IPS-18c (cell line): ENCODE measurements at regions not wholly inside any gene's neighbourhood (a gene's known extent, or its start where the extent isn't known, plus 50 kb on each side); places are given as distances from the start of the nearest gene placed in this dataset.

Experiments used
- H3K4me3 ChIP-seq: 2 replicates; pipeline ENCODE4 v1.7.0; 2013; ENCODE audit warnings: low read depth, mild to moderate bottlenecking, low read length, moderate library complexity; ENCODE audit not compliant: insufficient read depth
- H3K9me3 ChIP-seq: one replicate; pipeline ENCODE4 v1.6.1; 2013; ENCODE audit warnings: mild to moderate bottlenecking, low read length, moderate library complexity; ENCODE audit not compliant: control insufficient read depth, insufficient read depth

DNA sequence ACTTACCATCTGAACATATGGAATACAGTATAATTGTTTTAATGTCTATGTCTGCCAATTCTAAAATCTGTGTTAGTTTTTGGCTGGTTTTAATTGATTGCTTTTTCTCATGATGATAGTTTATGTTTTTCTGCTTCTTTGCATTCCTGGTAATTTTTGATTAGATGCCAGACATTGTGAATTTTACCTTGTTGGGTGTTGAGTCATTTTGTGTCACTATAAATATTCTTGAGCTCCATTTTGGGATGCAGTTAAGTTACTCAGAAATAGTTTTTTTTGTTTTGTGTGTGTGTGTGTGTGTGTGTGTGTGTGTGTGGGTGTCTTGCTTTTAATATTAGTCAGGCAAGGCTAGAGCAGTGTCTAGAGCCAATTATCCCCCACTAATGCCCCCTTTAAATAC lies 818.8 kb upstream of the NR2F2 start:
- Histone ChIP-seq H3K9me3 (no peaks in the 10 kb centered on the region), H3K4me3 (no peak overlapping the region)

DNA sequence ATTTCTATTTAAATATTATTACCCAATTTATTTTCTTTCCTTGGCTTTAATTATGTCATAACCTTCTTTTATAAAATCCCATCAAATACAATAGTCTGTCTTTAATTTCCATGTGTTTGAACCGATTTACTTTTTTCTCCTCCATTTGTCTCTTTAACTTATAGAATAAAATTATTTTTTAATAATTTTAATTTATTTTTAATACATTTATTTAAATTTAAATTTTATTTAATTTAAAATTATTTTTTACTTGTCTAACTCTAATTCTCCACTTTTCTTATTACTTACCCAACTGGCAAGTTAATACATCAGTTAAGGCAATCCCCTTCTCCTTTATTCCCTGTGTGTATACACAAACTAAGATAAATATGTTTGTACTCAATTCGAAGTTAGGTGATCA lies 817.6 kb upstream of the NR2F2 start:
- H3K9me3 ChIP-seq, result no peaks in the 10 kb centered on the region
- no peak overlapping the region for H3K4me3 ChIP-seq

DNA sequence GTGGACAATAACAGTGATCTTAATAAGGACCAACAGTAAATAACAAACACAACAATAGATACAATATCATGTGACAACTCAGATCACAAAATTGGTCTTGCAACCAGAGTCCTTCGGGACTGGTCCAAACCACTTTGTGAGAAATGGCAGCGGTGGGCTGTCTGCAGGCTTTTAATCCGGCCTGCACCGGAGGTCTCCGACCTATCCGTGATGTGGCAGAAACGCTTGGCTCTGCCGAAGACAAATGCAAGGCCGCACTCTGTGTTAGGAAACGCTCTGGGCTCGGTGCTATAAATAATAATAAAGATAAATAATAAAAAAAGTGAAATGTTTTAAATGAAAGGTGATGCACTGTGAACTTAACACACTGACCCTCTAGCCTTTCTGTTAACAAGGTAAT lies 810.6 kb upstream of the NR2F2 start:
- H3K9me3 ChIP-seq, result no peaks in the 10 kb centered on the region
- no peak overlapping the region for H3K4me3 ChIP-seq

DNA sequence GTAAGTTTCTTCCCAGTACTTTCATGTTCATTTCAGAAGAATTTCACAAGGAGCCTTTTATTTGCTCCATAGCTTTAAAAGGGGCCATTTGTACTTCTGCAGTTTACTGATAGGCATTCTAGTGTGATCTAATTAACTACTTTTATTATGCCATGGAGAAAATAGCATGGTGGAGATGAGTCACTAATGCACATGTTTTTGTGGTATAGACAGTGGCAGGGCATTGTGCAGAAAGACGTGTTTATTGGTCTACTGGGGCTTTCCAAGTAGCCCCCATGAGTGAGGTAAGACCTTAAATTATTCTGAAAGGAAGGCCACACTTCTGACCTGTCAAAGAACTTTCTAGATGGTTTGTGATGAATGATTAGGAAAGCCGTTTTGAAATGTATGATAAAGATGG lies 810.0 kb upstream of the NR2F2 start:
- no peak overlapping the region for H3K4me3 ChIP-seq

DNA sequence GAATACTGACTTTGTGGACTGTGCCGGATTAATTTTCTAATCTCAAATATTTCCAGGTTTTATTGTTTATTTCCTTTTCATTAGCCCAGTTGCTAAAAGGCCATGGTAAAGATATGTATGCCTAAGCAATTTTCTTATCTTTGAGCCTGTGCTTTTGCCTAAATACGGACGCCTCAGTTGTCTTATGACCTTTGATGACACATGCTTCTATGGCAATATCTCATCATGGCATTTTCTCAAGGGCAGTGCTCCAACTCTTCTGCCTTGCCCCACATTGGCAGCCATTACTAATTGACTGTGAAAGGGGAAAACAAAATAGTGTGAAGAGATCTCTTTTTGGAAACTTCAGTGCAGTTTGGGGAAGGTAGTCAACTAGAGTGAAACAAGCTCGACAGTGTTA lies 809.6 kb upstream of the NR2F2 start:
- Histone ChIP-seq H3K9me3 (peaks cover 2% of the 10 kb centered on the region), H3K4me3 (no peak overlapping the region)

More for the DNA sequence above, 810.0 kb upstream of the NR2F2 start:
- no peaks in the 10 kb centered on the region for H3K9me3 ChIP-seq

DNA sequence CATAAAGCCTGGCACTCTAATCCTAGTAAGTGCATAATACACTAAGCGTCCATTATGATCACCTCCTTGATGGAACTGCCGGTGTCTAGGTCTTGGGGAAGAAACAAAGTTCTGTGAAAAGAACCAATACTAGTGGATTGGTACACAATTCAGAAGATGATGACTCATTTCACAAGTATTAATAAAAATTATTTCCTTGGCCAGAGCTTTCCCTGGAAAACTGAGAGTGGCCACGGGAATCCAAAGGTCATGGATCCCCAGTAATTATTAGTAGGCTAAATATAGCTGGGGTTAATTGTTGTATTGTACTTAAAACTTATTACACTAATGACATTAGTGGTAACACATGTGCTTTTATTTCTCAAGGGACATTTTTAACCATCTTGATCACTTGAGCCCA lies 808.0 kb upstream of the NR2F2 start:
- H3K9me3 ChIP-seq, result peaks cover 2% of the 10 kb centered on the region

DNA sequence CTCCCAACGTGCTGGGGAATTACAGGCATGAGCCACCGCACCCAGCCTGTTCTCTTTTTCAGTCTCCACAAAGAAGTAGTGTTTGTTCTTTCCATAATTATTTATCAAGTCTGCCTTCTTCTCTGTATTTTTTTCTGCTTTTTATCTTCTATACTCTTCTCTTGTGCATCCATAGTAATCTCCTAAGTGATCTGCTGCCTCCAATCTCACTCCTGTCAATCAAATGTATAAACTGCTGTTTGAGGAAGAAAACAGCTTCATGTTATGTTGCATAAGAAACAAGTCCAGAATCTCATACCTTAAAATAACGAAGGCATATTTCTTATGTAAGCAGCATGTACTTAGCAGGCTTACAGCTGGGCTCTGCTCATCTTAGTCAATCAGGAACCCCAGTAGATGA lies 801.6 kb upstream of the NR2F2 start:
- peaks cover 2% of the 10 kb centered on the region for H3K9me3 ChIP-seq
- no peak overlapping the region for H3K4me3 ChIP-seq

More for the DNA sequence above, 808.0 kb upstream of the NR2F2 start:
- no peak overlapping the region for H3K4me3 ChIP-seq

DNA sequence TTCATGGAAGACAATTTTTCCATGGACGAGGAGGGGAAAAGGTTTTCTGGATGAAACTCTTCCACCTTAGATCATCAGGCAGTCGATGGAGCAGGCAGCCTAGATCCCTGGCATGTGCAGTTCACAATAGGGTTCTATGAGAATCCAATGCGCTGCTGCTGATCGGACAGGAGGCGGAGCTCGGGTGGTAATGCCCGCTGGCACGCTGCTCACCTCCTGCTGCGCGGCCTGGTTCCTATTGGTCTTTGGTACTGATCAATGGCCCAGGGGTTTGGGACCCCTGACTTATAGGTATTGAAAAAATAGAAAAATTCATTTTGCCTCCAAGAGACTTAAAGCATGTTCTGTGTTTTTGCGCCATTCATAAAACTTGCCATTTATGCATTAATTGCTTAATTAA lies 793.9 kb upstream of the NR2F2 start:
- Histone ChIP-seq H3K9me3 (no peaks in the 10 kb centered on the region), H3K4me3 (no peak overlapping the region)

DNA sequence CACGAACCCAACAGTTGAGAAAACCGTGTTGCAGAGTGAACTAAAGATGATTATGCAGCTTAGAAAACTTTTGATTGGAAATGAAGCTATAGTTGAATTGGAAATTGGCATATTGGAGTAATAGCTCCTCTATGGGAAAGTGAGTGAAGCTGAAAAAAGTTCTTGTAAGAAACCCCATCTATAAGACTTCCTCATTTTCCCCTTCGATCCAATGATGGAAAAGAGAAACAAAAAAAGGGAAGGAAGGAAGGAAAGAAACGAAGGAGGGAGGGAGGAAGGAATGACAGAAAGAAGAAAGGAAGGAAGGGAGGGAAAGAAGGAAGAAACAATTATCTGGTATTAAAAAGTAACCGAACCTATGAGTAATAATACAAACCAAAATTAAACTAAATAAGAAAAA lies 791.8 kb upstream of the NR2F2 start:
- H3K9me3 ChIP-seq, result no peaks in the 10 kb centered on the region
- no peak overlapping the region for H3K4me3 ChIP-seq

DNA sequence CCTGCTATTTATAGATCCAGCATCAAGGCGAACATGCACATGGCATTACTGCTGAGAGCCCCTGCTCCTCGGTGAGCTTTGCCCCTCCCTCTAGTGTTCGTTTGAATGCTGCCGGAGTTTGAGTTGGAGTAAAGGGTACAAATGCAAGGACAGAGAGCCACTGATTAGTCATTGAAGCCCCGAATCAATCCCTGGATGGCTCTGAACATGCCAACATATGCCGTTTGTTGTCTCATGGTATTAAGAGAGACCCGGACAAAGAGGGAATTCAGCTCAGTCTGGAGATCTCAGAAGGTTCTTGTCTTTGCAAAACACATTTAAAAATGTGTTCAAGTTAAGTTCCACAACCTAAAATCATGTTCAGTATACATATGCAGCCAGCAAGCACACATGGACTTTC lies 789.2 kb upstream of the NR2F2 start:
- H3K9me3 ChIP-seq, result no peaks in the 10 kb centered on the region
- H3K4me3 ChIP-seq, result no peak overlapping the region

DNA sequence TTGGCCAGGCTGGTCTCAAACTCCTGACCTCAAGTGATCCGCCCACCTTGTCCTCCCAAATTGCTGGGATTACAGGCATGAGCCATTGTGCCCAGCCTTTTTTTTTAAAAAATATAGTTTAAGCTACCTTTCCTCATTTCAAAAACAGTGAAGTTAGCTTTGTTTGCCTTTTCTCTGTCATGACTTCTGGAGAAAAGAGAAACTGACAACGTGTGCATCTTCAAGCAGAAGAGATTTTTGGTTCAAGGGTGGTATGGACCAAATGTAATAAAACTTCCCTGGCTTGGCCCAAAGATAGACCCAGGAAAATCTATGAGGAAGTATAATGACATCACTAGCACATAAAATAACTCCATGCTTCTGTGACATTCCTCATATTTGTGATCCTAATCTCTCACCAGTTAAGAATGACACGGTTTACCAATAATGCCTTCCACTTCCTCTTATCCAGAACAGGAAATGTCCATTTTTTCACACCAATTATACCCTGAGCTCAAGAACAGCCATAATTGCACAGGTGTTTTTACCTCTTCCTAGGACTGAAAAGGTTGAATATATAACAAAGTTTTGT lies 781.2 kb upstream of the NR2F2 start:
- Histone ChIP-seq H3K9me3 (no peaks in the 10 kb centered on the region), H3K4me3 (no peak overlapping the region)

DNA sequence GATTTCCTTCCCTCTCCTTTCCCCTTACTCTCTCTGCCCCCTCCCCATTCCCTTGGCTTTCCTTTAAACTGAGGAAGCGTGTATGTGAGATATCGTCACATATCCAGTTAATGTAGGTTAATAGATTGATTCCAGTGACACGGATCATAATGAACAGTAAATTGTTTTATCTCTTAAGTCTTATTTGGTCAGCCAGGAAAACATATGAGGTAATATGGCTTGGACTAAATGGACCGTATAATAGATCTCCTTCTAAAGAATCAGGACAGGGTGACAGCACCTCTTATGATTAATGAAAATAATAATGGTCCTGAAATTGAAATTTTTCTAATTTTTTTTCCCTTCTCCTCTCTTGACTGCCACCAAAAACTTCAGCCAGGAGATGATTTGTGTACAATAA lies 779.8 kb upstream of the NR2F2 start:
- Histone ChIP-seq H3K4me3 (no peak overlapping the region), H3K9me3 (no peaks in the 10 kb centered on the region)

DNA sequence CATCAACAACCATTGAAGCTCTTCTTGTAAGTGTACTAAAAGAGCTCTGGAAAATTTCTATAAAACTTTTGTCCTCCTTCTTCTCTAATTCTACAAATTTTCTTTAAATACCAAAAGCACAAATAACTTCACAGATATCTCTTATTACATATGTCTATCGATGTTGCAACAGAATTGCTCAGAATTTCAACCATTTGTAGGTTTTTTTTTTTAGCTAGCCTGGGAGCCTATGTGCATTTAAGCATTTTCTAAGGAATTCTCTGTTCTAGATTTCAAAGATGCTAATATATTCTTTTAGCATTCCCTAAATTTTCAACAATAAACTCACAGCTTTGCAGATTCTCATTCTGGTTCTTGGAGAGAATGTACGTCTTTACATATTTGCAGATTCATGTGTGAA lies 774.3 kb upstream of the NR2F2 start:
- H3K9me3 ChIP-seq, result no peaks in the 10 kb centered on the region
- H3K4me3 ChIP-seq, result no peak overlapping the region

DNA sequence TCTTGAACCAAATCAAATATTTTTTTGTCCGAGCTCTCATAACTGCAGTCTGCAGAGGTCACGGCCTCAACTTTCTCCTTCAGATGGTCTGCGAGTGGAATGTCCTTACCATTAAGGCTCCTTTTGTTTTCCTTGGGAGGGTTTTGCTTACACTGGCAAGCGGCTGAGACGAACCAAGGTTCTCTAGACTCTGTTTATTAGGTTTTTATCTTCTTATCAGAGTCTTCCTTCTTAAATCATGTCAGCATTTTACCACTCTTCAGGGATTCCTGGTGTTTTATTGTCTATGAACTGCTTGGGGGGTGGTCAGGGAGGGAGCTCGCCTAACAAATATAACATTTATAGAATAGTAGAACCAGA lies 773.7 kb upstream of the NR2F2 start:
- Histone ChIP-seq H3K4me3 (no peak overlapping the region), H3K9me3 (no peaks in the 10 kb centered on the region)

DNA sequence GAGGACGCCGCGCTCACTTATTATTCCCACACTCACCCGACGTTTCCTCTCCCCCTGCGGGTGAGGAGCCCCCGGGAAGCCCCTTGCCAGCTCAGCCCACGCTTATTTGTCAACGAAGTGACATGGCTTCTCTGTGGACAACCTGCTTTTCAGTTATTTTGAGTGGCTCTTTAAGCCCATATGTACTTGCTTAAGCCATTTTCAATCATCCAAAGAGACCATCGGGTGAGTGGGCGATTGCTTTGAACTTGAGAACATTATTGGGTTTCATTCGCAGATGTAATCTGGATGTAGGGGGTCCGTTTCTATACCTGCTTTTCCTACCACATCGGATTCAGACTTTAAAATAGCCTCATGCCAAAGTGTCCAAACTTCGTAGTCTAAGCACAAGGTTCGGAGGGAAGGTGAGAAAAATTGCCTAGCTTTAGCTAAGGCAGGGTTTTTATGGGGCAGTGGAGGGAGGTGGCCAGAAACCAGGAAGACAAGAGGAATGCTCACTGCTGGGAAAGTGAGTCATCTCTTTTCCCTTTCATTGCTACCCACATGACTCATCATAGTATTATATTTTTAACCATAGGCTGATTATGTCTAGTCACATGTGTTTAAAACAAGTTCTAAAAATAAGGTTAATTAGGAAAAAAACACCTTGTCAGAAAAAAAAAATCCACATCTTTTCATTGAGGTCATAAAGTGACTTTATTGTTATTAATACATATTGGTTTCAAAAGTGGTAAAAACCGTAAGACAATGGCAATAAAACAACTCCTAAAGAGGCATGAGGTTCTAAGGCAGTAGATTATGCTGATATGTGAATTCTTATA lies 773.1 kb upstream of the NR2F2 start:
- Histone ChIP-seq H3K4me3 (no peak overlapping the region), H3K9me3 (no peaks in the 10 kb centered on the region)

DNA sequence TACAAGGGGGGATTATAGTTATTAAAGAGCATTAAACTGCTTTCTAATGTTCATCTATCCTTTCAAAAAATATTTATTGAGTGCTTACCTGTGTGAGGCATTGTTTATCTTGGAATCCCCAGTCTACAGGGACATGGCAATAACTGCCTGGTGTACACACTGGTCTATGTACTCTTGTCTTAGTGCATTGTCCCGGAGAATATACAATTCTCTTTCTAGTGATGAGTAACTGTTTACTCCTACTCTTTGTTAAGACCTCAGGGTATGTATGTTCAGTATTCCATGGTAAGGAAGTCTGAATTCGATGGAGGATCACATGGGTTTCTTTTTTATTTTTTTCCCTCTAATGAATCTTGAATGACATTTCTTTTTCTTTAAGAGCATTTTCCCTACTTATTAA lies 772.4 kb upstream of the NR2F2 start:
- no peak overlapping the region for H3K4me3 ChIP-seq
- no peaks in the 10 kb centered on the region for H3K9me3 ChIP-seq

DNA sequence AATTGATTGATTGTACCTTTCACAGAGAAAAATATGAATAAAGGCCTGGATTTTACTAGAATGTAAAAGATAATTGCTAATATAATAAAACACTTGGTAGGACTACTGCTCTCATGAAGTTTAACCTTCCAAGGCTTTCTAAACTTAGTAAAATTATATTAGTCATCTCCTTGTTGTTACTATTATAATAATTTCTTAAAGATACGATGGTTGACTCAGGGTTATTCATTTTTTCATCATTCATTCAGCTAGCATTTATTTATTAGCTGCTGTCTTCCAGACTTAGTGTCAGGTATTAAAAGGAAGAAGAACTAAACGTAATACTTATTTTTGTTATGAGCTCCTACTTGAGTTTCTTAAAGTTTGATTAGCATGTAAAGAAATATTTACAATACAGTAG lies 771.6 kb upstream of the NR2F2 start:
- H3K4me3 ChIP-seq, result no peak overlapping the region
- H3K9me3 ChIP-seq, result no peaks in the 10 kb centered on the region

DNA sequence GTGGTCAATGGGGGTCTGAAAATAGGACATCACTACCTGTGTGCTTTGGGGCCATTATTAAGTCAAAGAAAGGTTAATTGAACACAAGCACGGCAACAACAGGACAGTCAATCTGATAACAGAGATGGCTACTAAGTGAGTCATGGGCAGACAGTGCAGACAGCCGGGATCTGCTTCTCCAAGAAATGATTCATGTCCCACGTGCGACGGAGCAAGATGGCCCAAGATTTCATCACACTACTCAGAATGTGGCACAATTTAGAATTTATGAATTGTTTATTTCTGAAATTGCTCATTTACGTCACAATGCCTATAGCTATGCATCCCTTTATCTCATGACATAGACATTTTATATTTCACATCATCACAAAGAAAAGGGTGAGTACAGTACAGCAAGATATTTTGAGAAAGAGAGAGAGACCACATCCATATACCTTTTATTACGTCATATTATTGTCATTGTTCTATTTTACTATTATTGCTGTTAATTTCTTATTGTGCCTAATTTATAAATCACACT lies 770.6 kb upstream of the NR2F2 start:
- Histone ChIP-seq H3K9me3 (no peaks in the 10 kb centered on the region), H3K4me3 (no peak overlapping the region)

DNA sequence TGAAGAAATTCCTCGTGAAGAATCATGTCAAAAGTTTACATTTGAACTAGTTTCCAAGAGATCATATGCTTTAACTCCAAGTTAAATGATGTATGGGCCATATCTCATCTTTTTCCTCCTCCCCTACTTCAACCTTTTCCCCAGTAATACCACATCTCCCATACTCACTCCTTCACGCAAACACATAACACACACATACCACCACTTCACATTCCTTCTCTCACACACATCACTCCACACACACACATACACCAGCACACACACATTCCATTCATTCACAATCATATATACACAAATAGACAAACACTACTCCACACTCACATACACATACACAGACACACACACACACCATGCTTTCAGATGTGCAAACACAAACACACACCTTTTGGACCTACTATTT lies 769.0 kb upstream of the NR2F2 start:
- no peaks in the 10 kb centered on the region for H3K9me3 ChIP-seq

More for the DNA sequence above, 769.0 kb upstream of the NR2F2 start:
- H3K4me3 ChIP-seq, result no peak overlapping the region
